ENCODE measurements at regions not wholly inside any gene's neighbourhood (a gene's known extent, or its start where the extent isn't known, plus 50 kb on each side); places are given as distances from the start of the nearest gene placed in this dataset.
A peak's percentile ranks its signal among the peaks of the same experiment; 100 is the strongest.
"Not testable (repeated sequence)": the region's sequence is repeated elsewhere in the genome, so short reads cannot be mapped to it uniquely, and the experiment has no call there.

DNA sequence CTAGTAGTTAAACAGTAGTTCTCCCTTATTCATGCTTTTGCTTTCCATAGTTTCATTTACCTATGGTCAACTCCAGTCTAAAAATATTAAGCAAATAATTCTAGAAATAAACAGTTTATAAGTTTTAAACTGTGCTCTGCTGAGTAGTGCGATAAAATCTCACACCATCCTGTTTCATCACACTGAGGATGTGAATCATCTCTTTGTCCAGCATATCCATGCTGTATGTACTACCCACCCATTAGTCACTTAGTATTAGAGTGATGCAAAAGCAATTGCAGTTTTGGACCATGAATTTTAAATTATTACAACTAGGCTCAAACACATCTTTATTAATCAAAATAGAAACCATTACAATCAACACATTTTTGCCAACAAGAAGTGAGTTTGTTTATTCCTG is 187.4 kb downstream of the TEX13C start:
- peak; percentile 0 for DNase-seq

GRCh38 chrX:125520029-125520428 is 200.4 kb downstream of the TEX13C start:
- DNase-seq: no peak

- DNase-seq: no peak
These were observed 203.1 kb downstream of the TEX13C start for GRCh38 chrX:125522752-125523151.

- DNase-seq: no peak
These were observed 212.9 kb downstream of the TEX13C start for GRCh38 chrX:125532411-125533089.

GRCh38 chrX:125533352-125533751 is 213.7 kb downstream of the TEX13C start:
- DNase-seq: no peak

- no peak for DNase-seq
These were observed 224.5 kb downstream of the TEX13C start for GRCh38 chrX:125544031-125544660.

GRCh38 chrX:125544856-125545255 is 225.2 kb downstream of the TEX13C start:
- no peak for DNase-seq

DNA sequence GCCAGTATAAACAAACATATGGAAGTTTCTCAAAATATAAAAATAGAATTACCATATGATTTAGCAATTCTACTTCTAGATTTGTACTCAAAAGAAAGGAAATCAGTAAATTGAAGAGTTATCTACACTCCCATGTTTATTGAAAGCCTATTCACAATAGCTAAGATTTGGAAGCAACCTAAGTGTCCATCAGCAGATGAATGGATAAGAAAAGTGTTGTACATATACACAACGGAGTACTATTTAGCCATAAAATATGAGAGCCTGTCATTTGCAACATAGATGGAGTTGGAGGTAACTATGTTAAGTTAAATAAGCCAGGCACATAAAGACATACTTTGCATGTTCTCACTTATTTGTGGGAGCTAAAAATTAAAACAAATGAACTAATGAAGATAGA is 257.8 kb downstream of the TEX13C start:
- DNase-seq: no peak

DNA sequence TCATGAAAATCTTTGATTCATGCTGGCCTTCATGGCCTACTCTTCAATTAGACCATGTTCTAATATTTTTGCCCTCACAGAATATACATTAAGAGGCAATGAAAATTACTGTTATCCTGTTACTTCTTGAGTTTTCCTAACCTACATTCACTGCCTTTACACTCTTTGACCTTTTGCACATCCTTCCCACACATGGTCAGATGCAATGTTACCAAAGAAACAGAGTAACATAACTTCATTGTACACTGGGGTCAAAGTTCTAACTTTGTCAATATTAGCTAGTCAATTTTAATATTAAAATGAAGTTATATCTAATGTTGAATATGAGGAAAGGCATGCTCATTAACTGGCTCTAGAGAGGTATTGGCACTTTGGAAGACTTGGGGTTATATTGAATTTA is 284.8 kb downstream of the TEX13C start:
- DNase-seq: no peak

GRCh38 chrX:125605145-125605544 is 285.5 kb downstream of the TEX13C start:
- no peak for DNase-seq

- DNase-seq: not testable (repeated sequence)
These were observed 295.1 kb downstream of the TEX13C start for GRCh38 chrX:125614591-125615343.

DNA sequence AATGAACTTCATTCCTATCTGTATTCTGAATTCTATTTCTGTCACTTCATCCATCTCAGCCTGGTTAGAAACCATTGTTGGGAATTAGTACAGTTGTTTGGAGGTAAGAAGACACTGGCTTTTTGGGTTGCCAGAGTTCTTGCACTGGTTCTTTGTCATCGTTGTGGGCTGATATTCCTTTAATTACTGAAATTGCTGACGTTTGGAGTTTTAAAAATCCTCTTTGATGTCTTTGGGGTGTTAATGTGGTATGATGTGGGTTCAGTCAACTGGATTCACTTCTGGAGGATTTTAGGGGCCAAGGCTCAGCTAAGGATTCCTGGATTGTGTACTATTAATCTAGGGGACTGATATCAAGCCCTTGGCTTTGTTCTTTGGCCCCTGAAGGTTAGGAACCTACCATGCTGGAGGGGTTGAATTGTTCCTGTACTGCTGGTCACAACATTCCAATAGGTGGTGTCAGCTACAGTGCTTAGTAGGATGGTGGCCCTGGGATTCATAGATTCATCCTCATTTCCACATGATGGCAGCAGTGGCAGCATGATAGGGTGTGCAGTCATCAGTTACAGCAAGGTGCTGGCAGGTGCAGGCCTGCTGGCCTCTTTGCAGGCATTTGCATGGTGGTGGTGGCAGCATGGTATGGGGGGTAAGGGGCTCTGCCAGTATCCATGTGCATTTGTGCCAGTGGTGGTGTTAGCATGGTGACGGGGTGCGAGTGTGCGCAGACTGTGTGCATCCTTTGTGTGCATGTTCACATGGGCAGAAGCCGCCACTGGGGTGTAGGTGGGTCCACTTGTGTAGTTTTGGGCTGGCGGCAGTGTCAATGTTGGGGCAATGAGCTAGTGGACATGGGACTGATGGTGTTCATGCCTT is 301.3 kb downstream of the TEX13C start:
- DNase-seq: no peak

DNA sequence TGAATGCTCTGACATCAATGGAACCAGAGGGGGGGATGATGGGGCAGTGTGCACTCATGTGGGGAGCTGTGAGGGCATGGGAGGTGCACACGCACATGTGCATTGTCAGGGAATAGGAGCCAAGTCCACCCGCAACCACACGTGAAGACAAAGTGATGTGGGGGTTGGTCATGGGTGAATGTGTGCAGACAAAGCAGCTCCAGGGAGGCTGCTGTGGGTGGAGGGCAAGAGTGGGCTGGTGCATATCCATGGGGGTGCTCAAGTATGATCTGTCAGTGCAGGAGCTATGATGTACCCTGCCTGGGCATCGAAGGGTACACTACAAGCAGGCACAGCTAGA is 301.9 kb downstream of the TEX13C start:
- no peak for DNase-seq

- DNase-seq: no peak
These were observed 303.2 kb downstream of the TEX13C start for GRCh38 chrX:125622899-125623298.

GRCh38 chrX:125627676-125628075 is 308.0 kb downstream of the TEX13C start:
- DNase-seq: no peak

GRCh38 chrX:125628435-125628834 is 308.8 kb downstream of the TEX13C start:
- DNase-seq: no peak

DNA sequence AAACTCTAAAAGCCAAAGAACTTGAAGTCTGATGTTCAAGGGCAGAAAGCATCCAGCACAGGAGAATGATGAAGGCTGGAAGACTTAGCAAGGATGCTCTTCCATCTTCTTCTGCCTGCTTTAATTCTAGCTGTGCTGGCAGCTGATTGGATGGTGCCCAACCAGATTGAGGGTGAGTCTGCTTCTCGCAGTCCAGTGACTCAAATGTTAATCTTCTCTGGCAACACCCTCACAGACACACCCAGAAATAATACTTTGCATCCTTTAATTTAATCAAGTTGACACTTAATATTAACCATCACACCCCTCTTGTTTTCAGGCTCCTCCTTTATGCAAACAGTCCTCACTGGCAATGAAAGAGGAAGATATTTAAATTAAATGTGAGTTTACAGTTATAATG is 321.7 kb downstream of the TEX13C start:
- no peak for DNase-seq

DNA sequence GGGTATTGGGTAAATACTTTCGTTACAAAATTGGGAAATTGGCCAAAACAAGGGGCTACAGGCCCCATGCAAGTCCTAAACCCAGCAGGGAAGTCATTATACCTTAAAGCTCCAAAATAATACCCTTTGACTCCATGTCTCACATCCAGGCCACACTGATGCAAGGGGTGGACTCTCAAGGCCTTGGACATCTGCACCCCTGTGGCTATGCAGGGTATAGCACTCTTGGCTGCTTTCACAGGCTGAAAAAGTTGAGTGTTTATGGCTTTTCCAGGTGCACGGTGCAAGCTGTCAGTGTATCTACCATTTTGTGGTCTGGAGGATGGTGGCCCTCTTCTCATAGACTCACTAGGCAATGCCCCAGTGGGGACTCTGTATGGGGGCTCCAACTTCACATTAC is 326.5 kb downstream of the TEX13C start:
- DNase-seq: no peak

DNA sequence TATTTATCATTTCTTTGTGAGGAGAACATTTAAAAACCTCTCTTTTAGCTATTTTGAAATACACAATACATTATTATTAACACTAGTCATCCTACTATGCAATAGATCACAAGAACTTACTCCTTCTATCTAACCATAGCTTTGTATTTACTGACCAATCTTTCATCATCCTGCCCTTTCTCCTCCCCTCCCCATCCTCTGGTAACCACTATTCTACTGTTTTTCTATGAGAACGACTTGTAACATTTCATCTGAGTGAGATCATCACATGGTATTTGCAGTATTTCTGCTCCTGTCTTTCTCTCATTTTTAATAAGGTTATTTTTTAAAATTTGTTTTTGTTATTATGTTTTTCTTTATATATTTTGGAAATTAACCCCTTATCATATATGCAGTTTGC is 331.8 kb downstream of the TEX13C start:
- no peak for DNase-seq

GRCh38 chrX:125654501-125654900 is 334.8 kb downstream of the TEX13C start:
- DNase-seq: no peak

GRCh38 chrX:125673758-125674157 is 354.1 kb downstream of the TEX13C start:
- DNase-seq: no peak

GRCh38 chrX:125678258-125678657 is 358.6 kb downstream of the TEX13C start:
- no peak for DNase-seq

GRCh38 chrX:125680366-125680765 is 360.7 kb downstream of the TEX13C start:
- DNase-seq: no peak

All from dermis blood vessel endothelial cell (primary cell).